ENCODE measurements at regions not wholly inside any gene's neighbourhood (a gene's known extent, or its start where the extent isn't known, plus 50 kb on each side); places are given as distances from the start of the nearest gene placed in this dataset.

DNA sequence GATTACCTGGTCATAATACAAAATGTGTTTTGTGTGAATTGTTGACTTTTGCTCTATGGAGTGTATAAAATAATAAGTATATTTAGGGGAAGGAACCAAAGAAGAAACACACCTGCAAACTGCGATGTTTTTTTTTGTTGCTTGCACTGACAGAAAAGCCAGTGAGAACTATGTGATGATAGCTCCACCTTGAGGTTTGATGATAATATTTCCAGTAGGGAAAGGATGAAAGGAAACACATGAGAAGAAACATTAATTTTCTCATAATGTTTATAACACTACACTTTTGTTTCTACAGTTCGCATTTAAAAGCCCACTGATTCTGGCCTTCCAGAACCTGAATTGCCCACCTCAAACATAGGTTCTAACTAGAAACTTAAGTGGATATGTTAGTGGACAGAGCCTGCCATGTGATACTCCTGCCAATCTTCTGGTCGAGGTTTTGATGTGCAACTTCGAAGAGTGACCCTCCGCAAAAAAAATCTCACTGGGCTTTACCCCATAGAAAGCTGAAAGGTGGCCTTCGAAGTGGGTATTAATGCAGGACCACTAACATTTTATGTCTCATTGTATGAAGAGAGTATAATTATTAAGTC, 476.4 kb upstream of the SPHKAP start:
- Mint-ChIP-seq H3K36me3 (ENCODE audit: unreplicated experiment) (no peaks in the 10 kb centered on the region), H3K9me3 (ENCODE audit: unreplicated experiment) (no peaks in the 10 kb centered on the region), H3K27me3 (ENCODE audit: unreplicated experiment) (no peaks in the 10 kb centered on the region), H3K4me3 (ENCODE audit: unreplicated experiment) (no peak overlapping the region), H3K4me1 (ENCODE audit: low read depth, unreplicated experiment) (peaks cover 2% of the 10 kb centered on the region), H3K27ac (ENCODE audit: unreplicated experiment) (no peak overlapping the region)
- no peak for DNase-seq
- TF ChIP-seq, protein P1, sequence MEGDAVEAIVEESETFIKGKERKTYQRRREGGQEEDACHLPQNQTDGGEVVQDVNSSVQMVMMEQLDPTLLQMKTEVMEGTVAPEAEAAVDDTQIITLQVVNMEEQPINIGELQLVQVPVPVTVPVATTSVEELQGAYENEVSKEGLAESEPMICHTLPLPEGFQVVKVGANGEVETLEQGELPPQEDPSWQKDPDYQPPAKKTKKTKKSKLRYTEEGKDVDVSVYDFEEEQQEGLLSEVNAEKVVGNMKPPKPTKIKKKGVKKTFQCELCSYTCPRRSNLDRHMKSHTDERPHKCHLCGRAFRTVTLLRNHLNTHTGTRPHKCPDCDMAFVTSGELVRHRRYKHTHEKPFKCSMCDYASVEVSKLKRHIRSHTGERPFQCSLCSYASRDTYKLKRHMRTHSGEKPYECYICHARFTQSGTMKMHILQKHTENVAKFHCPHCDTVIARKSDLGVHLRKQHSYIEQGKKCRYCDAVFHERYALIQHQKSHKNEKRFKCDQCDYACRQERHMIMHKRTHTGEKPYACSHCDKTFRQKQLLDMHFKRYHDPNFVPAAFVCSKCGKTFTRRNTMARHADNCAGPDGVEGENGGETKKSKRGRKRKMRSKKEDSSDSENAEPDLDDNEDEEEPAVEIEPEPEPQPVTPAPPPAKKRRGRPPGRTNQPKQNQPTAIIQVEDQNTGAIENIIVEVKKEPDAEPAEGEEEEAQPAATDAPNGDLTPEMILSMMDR (IDR thresholded peaks at IDR 0.05; ENCODE audit: partially characterized antibody, unreplicated experiment), result peak; percentile 72

DNA sequence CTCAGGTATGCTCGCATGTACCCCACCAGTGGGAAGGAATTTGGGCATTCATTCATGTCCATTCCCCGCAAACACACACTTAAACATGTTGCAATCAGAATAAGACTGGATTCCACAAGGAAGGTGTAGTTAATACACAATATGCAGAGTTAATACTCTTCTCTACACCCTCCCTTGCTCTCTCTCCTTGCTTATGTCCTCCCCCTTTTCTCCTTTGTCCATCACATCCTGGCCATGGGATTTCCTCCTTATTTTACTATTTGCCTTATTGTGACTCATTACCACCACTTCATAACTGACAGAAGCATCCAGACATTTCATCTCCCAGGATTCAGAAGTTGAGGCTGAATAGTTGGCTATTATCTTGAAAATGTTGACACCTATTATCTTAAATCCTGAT, 473.8 kb upstream of the SPHKAP start:
- TF ChIP-seq, protein P1 (IDR thresholded peaks at IDR 0.05; ENCODE audit: partially characterized antibody, unreplicated experiment), result no peak
- no peak overlapping the region for H3K4me3 Mint-ChIP-seq (ENCODE audit: unreplicated experiment)

DNA sequence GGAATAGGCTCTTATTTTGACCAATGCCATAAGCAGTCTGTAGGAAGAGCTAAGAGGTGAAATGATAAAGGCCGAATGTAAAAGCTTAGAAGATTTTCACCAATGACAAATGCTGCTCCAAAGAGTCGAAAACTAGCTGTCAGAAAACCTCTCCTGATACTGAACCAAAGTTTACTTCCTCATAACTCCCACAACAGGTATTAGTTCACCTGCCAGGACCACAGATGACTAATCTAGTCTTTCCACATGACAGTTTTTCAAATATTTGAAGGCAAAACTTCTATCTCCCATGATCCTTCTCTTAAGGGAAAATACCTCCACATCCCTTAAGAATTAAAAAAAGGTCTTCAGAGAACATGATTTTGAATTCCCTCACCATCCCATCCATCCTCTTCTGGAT, 473.2 kb upstream of the SPHKAP start:
- H3K4me3 Mint-ChIP-seq (ENCODE audit: unreplicated experiment), result no peak overlapping the region
- H3K4me1 Mint-ChIP-seq (ENCODE audit: low read depth, unreplicated experiment), result peaks cover 2% of the 10 kb centered on the region
- H3K9me3 Mint-ChIP-seq (ENCODE audit: unreplicated experiment), result no peaks in the 10 kb centered on the region
- DNase-seq, result no peak
- TF ChIP-seq, protein P1 (IDR thresholded peaks at IDR 0.05; ENCODE audit: partially characterized antibody, unreplicated experiment), result no peak
- no peaks in the 10 kb centered on the region for H3K36me3 Mint-ChIP-seq (ENCODE audit: unreplicated experiment)
- no peak overlapping the region for H3K27ac Mint-ChIP-seq (ENCODE audit: unreplicated experiment)
- no peaks in the 10 kb centered on the region for H3K27me3 Mint-ChIP-seq (ENCODE audit: unreplicated experiment)

More for the DNA sequence above, 473.8 kb upstream of the SPHKAP start:
- Mint-ChIP-seq H3K36me3 (ENCODE audit: unreplicated experiment) (no peaks in the 10 kb centered on the region), H3K4me1 (ENCODE audit: low read depth, unreplicated experiment) (peaks cover 2% of the 10 kb centered on the region), H3K9me3 (ENCODE audit: unreplicated experiment) (no peaks in the 10 kb centered on the region), H3K27ac (ENCODE audit: unreplicated experiment) (no peak overlapping the region), H3K27me3 (ENCODE audit: unreplicated experiment) (no peaks in the 10 kb centered on the region)
- no peak for DNase-seq

DNA sequence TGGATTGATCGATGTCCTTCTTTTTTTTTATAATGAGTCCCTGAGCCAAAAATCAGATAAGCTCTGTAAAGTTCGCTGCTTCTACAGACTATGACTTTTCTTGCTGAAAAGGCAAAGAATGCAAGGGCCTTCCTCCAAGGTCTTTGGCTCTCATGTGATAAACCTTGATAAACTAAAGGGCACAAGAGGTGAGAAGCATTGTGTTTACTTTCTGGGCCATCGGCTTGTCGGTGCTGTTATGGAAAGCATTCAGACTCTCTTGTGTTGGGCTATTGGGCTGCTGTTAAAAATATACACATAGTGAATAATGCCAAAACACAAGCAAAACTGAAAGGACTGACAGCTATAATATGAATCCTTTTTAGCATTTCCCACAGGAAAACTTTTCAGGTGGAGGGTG, 472.4 kb upstream of the SPHKAP start:
- no peak overlapping the region for H3K27ac Mint-ChIP-seq (ENCODE audit: unreplicated experiment)
- TF ChIP-seq, protein P1 (IDR thresholded peaks at IDR 0.05; ENCODE audit: partially characterized antibody, unreplicated experiment), result no peak

DNA sequence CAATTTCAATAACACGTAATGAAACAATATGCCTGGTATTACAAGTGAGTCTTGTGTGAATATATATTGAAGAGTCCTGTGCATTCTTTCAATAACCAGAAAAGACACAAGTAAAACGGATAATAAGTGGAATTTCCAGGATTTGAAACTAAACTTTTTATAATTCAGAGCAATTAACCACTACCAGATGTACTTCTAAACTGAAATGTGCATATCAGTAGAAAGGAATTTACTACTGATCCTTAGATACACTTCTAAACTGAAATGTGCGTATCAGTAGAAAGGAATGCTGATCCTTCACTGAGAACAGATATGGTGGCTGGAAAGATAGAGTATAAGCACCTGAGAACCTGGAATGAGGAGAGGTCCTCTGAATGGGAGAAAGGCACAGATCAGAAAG, 470.9 kb upstream of the SPHKAP start:
- TF ChIP-seq, protein P1 (IDR thresholded peaks at IDR 0.05; ENCODE audit: partially characterized antibody, unreplicated experiment), result no peak
- H3K27me3 Mint-ChIP-seq (ENCODE audit: unreplicated experiment), result no peaks in the 10 kb centered on the region
- DNase-seq, result no peak

More for the DNA sequence above, 472.4 kb upstream of the SPHKAP start:
- Mint-ChIP-seq H3K36me3 (ENCODE audit: unreplicated experiment) (no peaks in the 10 kb centered on the region), H3K4me3 (ENCODE audit: unreplicated experiment) (no peak overlapping the region), H3K9me3 (ENCODE audit: unreplicated experiment) (no peaks in the 10 kb centered on the region), H3K27me3 (ENCODE audit: unreplicated experiment) (no peaks in the 10 kb centered on the region), H3K4me1 (ENCODE audit: low read depth, unreplicated experiment) (peaks cover 2% of the 10 kb centered on the region)
- DNase-seq, result no peak

More for the DNA sequence above, 470.9 kb upstream of the SPHKAP start:
- Mint-ChIP-seq H3K27ac (ENCODE audit: unreplicated experiment) (no peak overlapping the region), H3K9me3 (ENCODE audit: unreplicated experiment) (no peaks in the 10 kb centered on the region), H3K36me3 (ENCODE audit: unreplicated experiment) (no peaks in the 10 kb centered on the region), H3K4me1 (ENCODE audit: low read depth, unreplicated experiment) (peaks cover 5% of the 10 kb centered on the region), H3K4me3 (ENCODE audit: unreplicated experiment) (no peak overlapping the region)
